Retina (tissue), 1 donor: ENCODE measurements at regions not wholly inside any gene's neighbourhood (a gene's known extent, or its start where the extent isn't known, plus 50 kb on each side); places are given as distances from the start of the nearest gene placed in this dataset.
A peak's percentile ranks its signal among the peaks of the same experiment; 100 is the strongest.

Experiments used
- DNase-seq: peaks from one replicate; pipeline ENCODE4 v3.0.0-alpha.2; 2016

GRCh38 chr14:97838986-97839385 is 1041.8 kb downstream of the VRK1 start:
- no peak for DNase-seq

GRCh38 chr14:97840159-97840558 is 1043.0 kb downstream of the VRK1 start:
- DNase-seq: no peak

GRCh38 chr14:97841762-97842161 is 1044.6 kb downstream of the VRK1 start:
- no peak for DNase-seq

GRCh38 chr14:97843066-97843465 is 1045.9 kb downstream of the VRK1 start:
- no peak for DNase-seq

GRCh38 chr14:97844042-97844441 is 1046.9 kb downstream of the VRK1 start:
- DNase-seq: no peak

GRCh38 chr14:97846156-97846555 is 1049.0 kb downstream of the VRK1 start:
- no peak for DNase-seq

- DNase-seq: peak; percentile 75
These were observed 1051.3 kb downstream of the VRK1 start for GRCh38 chr14:97848317-97848980.

- no peak for DNase-seq
These were observed 1053.3 kb downstream of the VRK1 start for GRCh38 chr14:97850466-97850865.

GRCh38 chr14:97850886-97851285 is 1053.7 kb downstream of the VRK1 start:
- DNase-seq: no peak

GRCh38 chr14:97851428-97851995 is 1054.3 kb downstream of the VRK1 start:
- peak; percentile 16 for DNase-seq

GRCh38 chr14:97854918-97855317 is 1057.7 kb downstream of the VRK1 start:
- no peak for DNase-seq

- DNase-seq: no peak
These were observed 1069.0 kb downstream of the VRK1 start for GRCh38 chr14:97866195-97866594.

- no peak for DNase-seq
These were observed 1069.5 kb downstream of the VRK1 start for GRCh38 chr14:97866664-97867063.

- no peak for DNase-seq
These were observed 1076.1 kb downstream of the VRK1 start for GRCh38 chr14:97873291-97873690.

GRCh38 chr14:97874394-97874793 is 1077.2 kb downstream of the VRK1 start:
- no peak for DNase-seq

- no peak for DNase-seq
These were observed 1081.0 kb downstream of the VRK1 start for GRCh38 chr14:97878206-97878605.

GRCh38 chr14:97878727-97879126 is 1081.5 kb downstream of the VRK1 start:
- DNase-seq: no peak

- DNase-seq: no peak
These were observed 1090.5 kb downstream of the VRK1 start for GRCh38 chr14:97887690-97888089.

- DNase-seq: no peak
These were observed 1091.1 kb downstream of the VRK1 start for GRCh38 chr14:97888331-97888730.

GRCh38 chr14:97891515-97891914 is 1094.3 kb downstream of the VRK1 start:
- no peak for DNase-seq

GRCh38 chr14:97894552-97894951 is 1097.4 kb downstream of the VRK1 start:
- DNase-seq: no peak

GRCh38 chr14:97900196-97900854 is 1103.1 kb downstream of the VRK1 start:
- DNase-seq: no peak

- no peak for DNase-seq
These were observed 1105.4 kb downstream of the VRK1 start for GRCh38 chr14:97902630-97903029.

- no peak for DNase-seq
These were observed 1106.6 kb downstream of the VRK1 start for GRCh38 chr14:97903821-97904220.
